ENCODE measurements at regions not wholly inside any gene's neighbourhood (a gene's known extent, or its start where the extent isn't known, plus 50 kb on each side); places are given as distances from the start of the nearest gene placed in this dataset.

DNA sequence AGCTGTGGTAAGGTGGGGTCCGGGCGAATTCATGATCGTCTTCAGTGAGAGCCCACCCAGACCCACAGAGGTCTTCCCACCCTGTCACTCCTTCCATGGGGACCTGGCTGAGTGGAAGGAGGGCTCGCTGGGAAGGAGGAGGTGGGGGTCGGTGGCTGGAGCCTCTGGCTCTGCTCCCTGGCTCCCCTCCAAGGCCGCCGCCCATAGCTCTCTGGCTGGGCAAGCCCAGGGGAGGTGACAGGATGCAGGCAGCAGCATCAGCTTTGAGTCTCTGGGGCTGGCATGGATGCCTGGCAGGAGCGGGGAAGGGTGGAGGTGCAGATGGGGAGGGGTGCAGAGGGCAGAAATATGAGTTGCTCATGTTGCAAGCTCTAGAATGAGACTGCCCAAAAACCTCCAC is 147.0 kb downstream of the ENGASE start:
- Histone ChIP-seq H3K27me3 (ENCODE audit: insufficient read depth, low read length) (peaks cover 45% of the 10 kb centered on the region), H3K9ac (ENCODE audit: low read length) (no peak overlapping the region), H2AFZ (ENCODE audit: low read depth, low read length, poor library complexity, severe bottlenecking) (no peak overlapping the region), H3K36me3 (ENCODE audit: control insufficient read depth in 1 of 2, insufficient read depth in 2 of 2, low read length in 2 of 2) (no peaks in the 10 kb centered on the region), H3K27ac (ENCODE audit: low read depth, low read length) (no peak overlapping the region), H3K9me2 (ENCODE audit: insufficient read depth) (no peaks in the 10 kb centered on the region), H4K20me1 (ENCODE audit: insufficient read depth) (no peaks in the 10 kb centered on the region), H3K9me3 (ENCODE audit: control insufficient read depth in 1 of 2, insufficient read depth in 1 of 2, low read depth in 1 of 2, low read length in 2 of 2) (no peaks in the 10 kb centered on the region), H3K79me2 (ENCODE audit: insufficient read depth, low read length) (no peaks in the 10 kb centered on the region), H3K4me1 (ENCODE audit: control insufficient read depth in 1 of 2, insufficient read depth in 2 of 2, low read length in 2 of 2) (no peaks in the 10 kb centered on the region), H3K4me3 (replicated peaks in 1 of 2; ENCODE audit: low read depth in 1 of 2, low read length in 2 of 2) (no peak overlapping the region), H3K4me2 (ENCODE audit: low read length) (no peak overlapping the region)
- intact Hi-C loops (cut with micrococcal nuclease): no loop called here
- CTCF ChIA-PET: no interaction called here
- RAD21 ChIA-PET (ENCODE audit: low non-redundant PET in 1 of 2, low total read pairs in 2 of 2, uncharacterized antibody in 2 of 2, unreplicated experiment in 2 of 2): no interaction called here
- TF ChIP-seq, protein P1, sequence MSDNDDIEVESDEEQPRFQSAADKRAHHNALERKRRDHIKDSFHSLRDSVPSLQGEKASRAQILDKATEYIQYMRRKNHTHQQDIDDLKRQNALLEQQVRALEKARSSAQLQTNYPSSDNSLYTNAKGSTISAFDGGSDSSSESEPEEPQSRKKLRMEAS (IDR thresholded peaks at IDR 0.05): no peak
- TF ChIP-seq ZFX (IDR thresholded peaks at IDR 0.05) (no peak), ZNF274 (IDR thresholded peaks at IDR 0.05; ENCODE audit: low read depth, low read length) (no peak), ELF1 (IDR thresholded peaks at IDR 0.05; ENCODE audit: borderline replicate concordance, low read depth) (no peak), POLR2A (IDR thresholded peaks at IDR 0.05; ENCODE audit: borderline replicate concordance, extremely low read depth, insufficient read depth, insufficient read length) (no peak), CBX3 (IDR thresholded peaks at IDR 0.05; ENCODE audit: low read depth) (no peak), SIN3A (IDR thresholded peaks at IDR 0.05; ENCODE audit: low read depth) (no peak), RAD21 (IDR thresholded peaks at IDR 0.05; ENCODE audit: low read depth) (no peak), SRF (IDR thresholded peaks at IDR 0.05; ENCODE audit: low read depth) (no peak), FOSL1 (IDR thresholded peaks at IDR 0.05; ENCODE audit: low read depth) (no peak), EGR1 (IDR thresholded peaks at IDR 0.05; ENCODE audit: low read depth) (no peak), EZH2phosphoT487 (IDR thresholded peaks at IDR 0.05; ENCODE audit: borderline replicate concordance) (no peak), TCF7L2 (IDR thresholded peaks at IDR 0.05; ENCODE audit: borderline replicate concordance, extremely low read depth, insufficient read depth, insufficient read length) (no peak), JUND (IDR thresholded peaks at IDR 0.05) (no peak), POLR2AphosphoS5 (IDR thresholded peaks at IDR 0.05; ENCODE audit: low read depth, low read length) (no peak), YY1 (IDR thresholded peaks at IDR 0.05; ENCODE audit: extremely low read depth, insufficient replicate concordance, low read depth, low read length) (no peak)
- TF ChIP-seq, protein P2, sequence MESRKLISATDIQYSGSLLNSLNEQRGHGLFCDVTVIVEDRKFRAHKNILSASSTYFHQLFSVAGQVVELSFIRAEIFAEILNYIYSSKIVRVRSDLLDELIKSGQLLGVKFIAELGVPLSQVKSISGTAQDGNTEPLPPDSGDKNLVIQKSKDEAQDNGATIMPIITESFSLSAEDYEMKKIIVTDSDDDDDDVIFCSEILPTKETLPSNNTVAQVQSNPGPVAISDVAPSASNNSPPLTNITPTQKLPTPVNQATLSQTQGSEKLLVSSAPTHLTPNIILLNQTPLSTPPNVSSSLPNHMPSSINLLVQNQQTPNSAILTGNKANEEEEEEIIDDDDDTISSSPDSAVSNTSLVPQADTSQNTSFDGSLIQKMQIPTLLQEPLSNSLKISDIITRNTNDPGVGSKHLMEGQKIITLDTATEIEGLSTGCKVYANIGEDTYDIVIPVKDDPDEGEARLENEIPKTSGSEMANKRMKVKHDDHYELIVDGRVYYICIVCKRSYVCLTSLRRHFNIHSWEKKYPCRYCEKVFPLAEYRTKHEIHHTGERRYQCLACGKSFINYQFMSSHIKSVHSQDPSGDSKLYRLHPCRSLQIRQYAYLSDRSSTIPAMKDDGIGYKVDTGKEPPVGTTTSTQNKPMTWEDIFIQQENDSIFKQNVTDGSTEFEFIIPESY (IDR thresholded peaks at IDR 0.05; ENCODE audit: extremely low read depth, insufficient replicate concordance, low read length): no peak
- TF ChIP-seq, protein P3, sequence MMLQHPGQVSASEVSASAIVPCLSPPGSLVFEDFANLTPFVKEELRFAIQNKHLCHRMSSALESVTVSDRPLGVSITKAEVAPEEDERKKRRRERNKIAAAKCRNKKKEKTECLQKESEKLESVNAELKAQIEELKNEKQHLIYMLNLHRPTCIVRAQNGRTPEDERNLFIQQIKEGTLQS (IDR thresholded peaks at IDR 0.05): no peak
- TF ChIP-seq, protein P4, sequence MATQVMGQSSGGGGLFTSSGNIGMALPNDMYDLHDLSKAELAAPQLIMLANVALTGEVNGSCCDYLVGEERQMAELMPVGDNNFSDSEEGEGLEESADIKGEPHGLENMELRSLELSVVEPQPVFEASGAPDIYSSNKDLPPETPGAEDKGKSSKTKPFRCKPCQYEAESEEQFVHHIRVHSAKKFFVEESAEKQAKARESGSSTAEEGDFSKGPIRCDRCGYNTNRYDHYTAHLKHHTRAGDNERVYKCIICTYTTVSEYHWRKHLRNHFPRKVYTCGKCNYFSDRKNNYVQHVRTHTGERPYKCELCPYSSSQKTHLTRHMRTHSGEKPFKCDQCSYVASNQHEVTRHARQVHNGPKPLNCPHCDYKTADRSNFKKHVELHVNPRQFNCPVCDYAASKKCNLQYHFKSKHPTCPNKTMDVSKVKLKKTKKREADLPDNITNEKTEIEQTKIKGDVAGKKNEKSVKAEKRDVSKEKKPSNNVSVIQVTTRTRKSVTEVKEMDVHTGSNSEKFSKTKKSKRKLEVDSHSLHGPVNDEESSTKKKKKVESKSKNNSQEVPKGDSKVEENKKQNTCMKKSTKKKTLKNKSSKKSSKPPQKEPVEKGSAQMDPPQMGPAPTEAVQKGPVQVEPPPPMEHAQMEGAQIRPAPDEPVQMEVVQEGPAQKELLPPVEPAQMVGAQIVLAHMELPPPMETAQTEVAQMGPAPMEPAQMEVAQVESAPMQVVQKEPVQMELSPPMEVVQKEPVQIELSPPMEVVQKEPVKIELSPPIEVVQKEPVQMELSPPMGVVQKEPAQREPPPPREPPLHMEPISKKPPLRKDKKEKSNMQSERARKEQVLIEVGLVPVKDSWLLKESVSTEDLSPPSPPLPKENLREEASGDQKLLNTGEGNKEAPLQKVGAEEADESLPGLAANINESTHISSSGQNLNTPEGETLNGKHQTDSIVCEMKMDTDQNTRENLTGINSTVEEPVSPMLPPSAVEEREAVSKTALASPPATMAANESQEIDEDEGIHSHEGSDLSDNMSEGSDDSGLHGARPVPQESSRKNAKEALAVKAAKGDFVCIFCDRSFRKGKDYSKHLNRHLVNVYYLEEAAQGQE (IDR thresholded peaks at IDR 0.05; ENCODE audit: low read depth): no peak
- DNase-seq (ENCODE audit: low read depth, low spot score) (no peak), ATAC-seq (no peak)
- BruUV-seq (replicated peaks): no TSS peak
- POLR2A ChIA-PET: no interaction called here
